IPS DF 19.7 (cell line): ENCODE measurements at regions not wholly inside any gene's neighbourhood (a gene's known extent, or its start where the extent isn't known, plus 50 kb on each side); places are given as distances from the start of the nearest gene placed in this dataset.
"Not testable (repeated sequence)": the region's sequence is repeated elsewhere in the genome, so short reads cannot be mapped to it uniquely, and the experiment has no call there.

Experiments used
- DNase-seq: peaks from one replicate; pipeline ENCODE4 v3.0.0-alpha.2; 2013; ENCODE audit warnings: low read depth, low spot score

GRCh38 chr20:52054123-52054522, 137.5 kb downstream of the ZFP64 start:
- DNase-seq, result no peak

- peak; percentile 47 for DNase-seq
Measured at GRCh38 chr20:52049001-52049731, 142.4 kb downstream of the ZFP64 start.

- peak; percentile 57 for DNase-seq
Measured at GRCh38 chr20:52047811-52048764, 143.5 kb downstream of the ZFP64 start.

GRCh38 chr20:52041966-52042365, 149.6 kb downstream of the ZFP64 start:
- no peak for DNase-seq

GRCh38 chr20:52039790-52040189, 151.8 kb downstream of the ZFP64 start:
- no peak for DNase-seq

- DNase-seq, result not testable (repeated sequence)
Measured at GRCh38 chr20:52038632-52039031, 152.9 kb downstream of the ZFP64 start.

GRCh38 chr20:52037370-52037769, 154.2 kb downstream of the ZFP64 start:
- DNase-seq, result no peak

GRCh38 chr20:52035977-52036376, 155.6 kb downstream of the ZFP64 start:
- no peak for DNase-seq

GRCh38 chr20:52035498-52035897, 156.1 kb downstream of the ZFP64 start:
- no peak for DNase-seq

GRCh38 chr20:52034581-52034980, 157.0 kb downstream of the ZFP64 start:
- DNase-seq, result no peak

GRCh38 chr20:52033313-52033712, 158.3 kb downstream of the ZFP64 start:
- DNase-seq, result no peak

- DNase-seq, result not testable (repeated sequence)
Measured at GRCh38 chr20:52032304-52032683, 159.3 kb downstream of the ZFP64 start.

GRCh38 chr20:52031563-52032303, 159.8 kb downstream of the ZFP64 start:
- no peak for DNase-seq

- DNase-seq, result no peak
Measured at GRCh38 chr20:52031206-52031562, 160.4 kb downstream of the ZFP64 start.

GRCh38 chr20:52029129-52029528, 162.4 kb downstream of the ZFP64 start:
- DNase-seq, result not testable (repeated sequence)

GRCh38 chr20:52025938-52026337, 165.6 kb downstream of the ZFP64 start:
- no peak for DNase-seq

- no peak for DNase-seq
Measured at GRCh38 chr20:52019313-52019712, 172.3 kb downstream of the ZFP64 start.

GRCh38 chr20:52017669-52018317, 173.8 kb downstream of the ZFP64 start:
- DNase-seq, result no peak

GRCh38 chr20:52016022-52016421, 175.6 kb downstream of the ZFP64 start:
- no peak for DNase-seq

GRCh38 chr20:52015155-52015554, 176.4 kb downstream of the ZFP64 start:
- DNase-seq, result no peak

GRCh38 chr20:52012079-52012478, 179.5 kb downstream of the ZFP64 start:
- DNase-seq, result no peak

GRCh38 chr20:52011093-52011492, 180.5 kb downstream of the ZFP64 start:
- DNase-seq, result no peak
